Caco-2 (cell line): ENCODE measurements at regions not wholly inside any gene's neighbourhood (a gene's known extent, or its start where the extent isn't known, plus 50 kb on each side); places are given as distances from the start of the nearest gene placed in this dataset.

Experiments used
- BruUV-seq: library from RNA; stranded (reverse); fragments of 400-500 nt; replicated peaks from 2 replicates; lab custom pipeline; 2021; lab: Mats Ljungman, UMichigan
- CTCF ChIA-PET: fragments of 300-600 bp; sonication (Branson Sonifier 250); formaldehyde crosslinking; loops from one replicate; lab custom pipeline; 2022; ENCODE audit warnings: antibody characterized with exemption; lab: Charles Lee
- POLR2A ChIA-PET: fragments of 300-600 bp; sonication (Branson Sonifier 250); formaldehyde crosslinking; loops from one replicate; lab custom pipeline; 2022; ENCODE audit warnings: antibody characterized with exemption; lab: Charles Lee
- DNase-seq, 2 experiments: peaks; one replicate each; pipeline versions ENCODE4 v3.0.0 to v3.0.0-alpha.2; 2020 to 2022
- H3K27me3 ChIP-seq: replicated peaks from 2 replicates; pipeline ENCODE4 v1.6.0; 2011; ENCODE audit warnings: low read length; ENCODE audit not compliant: control insufficient read depth, insufficient read depth
- H3K36me3 ChIP-seq: 2 replicates; pipeline ENCODE4 v1.5.1; 2011; ENCODE audit warnings: low read length; ENCODE audit not compliant: control insufficient read depth, insufficient read depth
- H3K4me1 ChIP-seq: fragments of 250-450 bp; sonication (Bioruptor Pico); 2 replicates; pipeline ENCODE4 v1.5.1; 2020; ENCODE audit warnings: mild to moderate bottlenecking
- H3K4me3 ChIP-seq: 2 replicates; pipeline ENCODE4 v1.5.1; 2011; ENCODE audit warnings: low read depth, mild to moderate bottlenecking, control low read depth, low read length
- H3K9me3 ChIP-seq: fragments of 250-450 bp; sonication (Bioruptor Pico); 2 replicates; pipeline ENCODE4 v1.5.1; 2020; ENCODE audit warnings: mild to moderate bottlenecking, moderate library complexity
- H3K27ac Mint-ChIP-seq: one replicate; pipeline ENCODE4 v1.8.0; 2022; ENCODE audit warnings: mixed read lengths; ENCODE audit not compliant: unreplicated experiment
- H3K27me3 Mint-ChIP-seq: one replicate; pipeline ENCODE4 v1.8.0; 2022; ENCODE audit warnings: mixed read lengths; ENCODE audit not compliant: insufficient read depth, unreplicated experiment
- H3K36me3 Mint-ChIP-seq: one replicate; pipeline ENCODE4 v1.8.0; 2022; ENCODE audit warnings: mild to moderate bottlenecking, mixed read lengths; ENCODE audit not compliant: insufficient read depth, unreplicated experiment
- H3K4me1 Mint-ChIP-seq: one replicate; pipeline ENCODE4 v1.8.0; 2022; ENCODE audit warnings: low read depth, mixed read lengths; ENCODE audit not compliant: unreplicated experiment
- H3K4me3 Mint-ChIP-seq: one replicate; pipeline ENCODE4 v1.8.0; 2022; ENCODE audit warnings: mild to moderate bottlenecking, moderate library complexity, mixed read lengths; ENCODE audit not compliant: unreplicated experiment
- H3K9me3 Mint-ChIP-seq: one replicate; pipeline ENCODE4 v1.8.0; 2022; ENCODE audit warnings: mixed read lengths; ENCODE audit not compliant: unreplicated experiment
- CTCF ChIP-seq, 2 experiments: fragments of 200-600 bp in 1 of 2; IDR thresholded peaks; 1 replicate in 1 of 2; 2 replicates in 1 of 2; pipeline versions ENCODE4 v1.5.1 to v1.8.0; 2011 to 2022; ENCODE audit warnings: antibody characterized with exemption in 1 of 2, control low read depth in 1 of 2, inconsistent platforms in 1 of 2, low read depth in 1 of 2, low read length in 1 of 2, mild to moderate bottlenecking in 1 of 2, moderate library complexity in 1 of 2; ENCODE audit not compliant: insufficient read depth in 1 of 2, severe bottlenecking in 1 of 2, unreplicated experiment in 1 of 2
- intact Hi-C: fragments of 100-400 bp; cut with micrococcal nuclease; formaldehyde crosslinking; loops from one replicate; pipeline ENCODE4 v1.10.0; 2022; ENCODE audit not compliant: unreplicated experiment

- POLR2A ChIA-PET: no interaction called here
- no peak for DNase-seq
- intact Hi-C loops: no loop called here
- H3K27me3 ChIP-seq: no peaks in the 10 kb centered on the region
- H3K9me3 ChIP-seq: no peaks in the 10 kb centered on the region
- Mint-ChIP-seq H3K27ac (no peak overlapping the region), H3K36me3 (no peaks in the 10 kb centered on the region), H3K4me1 (peaks cover 13% of the 10 kb centered on the region), H3K9me3 (peaks cover 12% of the 10 kb centered on the region), H3K27me3 (no peaks in the 10 kb centered on the region), H3K4me3 (no peak overlapping the region)
- H3K4me1 ChIP-seq: peaks cover 8% of the 10 kb centered on the region
- no peaks in the 10 kb centered on the region for H3K36me3 ChIP-seq
- BruUV-seq: no TSS peak
- CTCF ChIA-PET: no interaction called here
- no peak for TF ChIP-seq CTCF (IDR thresholded peaks at IDR 0.05; ENCODE audit: insufficient read depth in 1 of 2, low read depth in 1 of 2, low read length in 1 of 2, severe bottlenecking in 1 of 2, unreplicated experiment in 1 of 2)
- no peak overlapping the region for H3K4me3 ChIP-seq
Measured at GRCh38 chr3:72018343-72018984, 233.5 kb upstream of the PROK2 start.

GRCh38 chr3:72017935-72018334, 233.0 kb upstream of the PROK2 start:
- Histone ChIP-seq H3K36me3 (no peaks in the 10 kb centered on the region), H3K9me3 (no peaks in the 10 kb centered on the region), H3K4me3 (no peak overlapping the region), H3K27me3 (no peaks in the 10 kb centered on the region), H3K4me1 (peaks cover 8% of the 10 kb centered on the region)
- ChIA-PET POLR2A (no interaction called here), CTCF (no interaction called here)
- no TSS peak for BruUV-seq
- Mint-ChIP-seq H3K9me3 (peaks cover 12% of the 10 kb centered on the region), H3K27me3 (no peaks in the 10 kb centered on the region), H3K4me1 (peaks cover 13% of the 10 kb centered on the region), H3K4me3 (no peak overlapping the region), H3K27ac (no peak overlapping the region), H3K36me3 (no peaks in the 10 kb centered on the region)
- TF ChIP-seq CTCF (IDR thresholded peaks at IDR 0.05; ENCODE audit: insufficient read depth in 1 of 2, low read depth in 1 of 2, low read length in 1 of 2, severe bottlenecking in 1 of 2, unreplicated experiment in 1 of 2): no peak
- intact Hi-C loops: no loop called here
- no peak for DNase-seq

- BruUV-seq: no TSS peak
Measured at GRCh38 chr3:72017311-72017710, 232.4 kb upstream of the PROK2 start.

More at GRCh38 chr3:72017311-72017710, 232.4 kb upstream of the PROK2 start:
- Mint-ChIP-seq H3K27me3 (no peaks in the 10 kb centered on the region), H3K4me3 (no peak overlapping the region), H3K27ac (no peak overlapping the region), H3K36me3 (no peaks in the 10 kb centered on the region), H3K9me3 (peaks cover 11% of the 10 kb centered on the region), H3K4me1 (peaks cover 13% of the 10 kb centered on the region)
- ChIA-PET POLR2A (no interaction called here), CTCF (no interaction called here)
- no peaks in the 10 kb centered on the region for H3K36me3 ChIP-seq
- H3K4me1 ChIP-seq: peaks cover 8% of the 10 kb centered on the region
- no peaks in the 10 kb centered on the region for H3K27me3 ChIP-seq
- no peak for TF ChIP-seq CTCF (IDR thresholded peaks at IDR 0.05; ENCODE audit: insufficient read depth in 1 of 2, low read depth in 1 of 2, low read length in 1 of 2, severe bottlenecking in 1 of 2, unreplicated experiment in 1 of 2)
- no peak overlapping the region for H3K4me3 ChIP-seq
- DNase-seq: no peak
- no peaks in the 10 kb centered on the region for H3K9me3 ChIP-seq
- intact Hi-C loops: no loop called here
